Naive B cell (primary cell): ENCODE measurements at regions not wholly inside any gene's neighbourhood (a gene's known extent, or its start where the extent isn't known, plus 50 kb on each side); places are given as distances from the start of the nearest gene placed in this dataset.
A peak's percentile ranks its signal among the peaks of the same experiment; 100 is the strongest.
"Not testable (repeated sequence)": the region's sequence is repeated elsewhere in the genome, so short reads cannot be mapped to it uniquely, and the experiment has no call there.

Experiments used
- ATAC-seq, 2 donors: fragments of 150-1000 bp; cut with Tn5 transposase; 2 replicates each; pipeline ENCODE4 v1.10.0; 2021; ENCODE audit warnings: low read depth in 2 of 2, mild to moderate bottlenecking in 2 of 2, moderate library complexity in 2 of 2
- DNase-seq: peaks from one replicate; pipeline ENCODE4 v3.0.0; 2022
- H3K27ac Mint-ChIP-seq, 6 donors: one replicate each; pipeline ENCODE4 v1.8.0; 2020 to 2022; ENCODE audit warnings: mild to moderate bottlenecking in 6 of 6, mixed read lengths in 6 of 6, moderate library complexity in 5 of 6, inconsistent platforms in 2 of 6
- H3K27me3 Mint-ChIP-seq, 3 donors: one replicate each; pipeline ENCODE4 v1.8.0; 2021 to 2022; ENCODE audit warnings: mixed read lengths in 3 of 3, mild to moderate bottlenecking in 1 of 3
- H3K36me3 Mint-ChIP-seq, 2 donors: one replicate each; pipeline ENCODE4 v1.8.0; 2020 to 2022; ENCODE audit warnings: mixed read lengths in 2 of 2, inconsistent platforms in 1 of 2, mild to moderate bottlenecking in 1 of 2
- H3K4me1 Mint-ChIP-seq, 3 donors: one replicate each; pipeline ENCODE4 v1.8.0; 2020 to 2022; ENCODE audit warnings: mixed read lengths in 3 of 3, inconsistent platforms in 1 of 3, mild to moderate bottlenecking in 1 of 3, moderate library complexity in 1 of 3
- H3K4me3 Mint-ChIP-seq, 8 donors: one replicate each; pipeline ENCODE4 v1.8.0; 2020 to 2022; ENCODE audit warnings: mild to moderate bottlenecking in 8 of 8, mixed read lengths in 8 of 8, moderate library complexity in 8 of 8, inconsistent platforms in 2 of 8
- H3K9me3 Mint-ChIP-seq, 7 donors: one replicate each; pipeline ENCODE4 v1.8.0; 2020 to 2022; ENCODE audit warnings: mixed read lengths in 7 of 7, mild to moderate bottlenecking in 5 of 7, inconsistent platforms in 2 of 7, moderate library complexity in 1 of 7

DNA sequence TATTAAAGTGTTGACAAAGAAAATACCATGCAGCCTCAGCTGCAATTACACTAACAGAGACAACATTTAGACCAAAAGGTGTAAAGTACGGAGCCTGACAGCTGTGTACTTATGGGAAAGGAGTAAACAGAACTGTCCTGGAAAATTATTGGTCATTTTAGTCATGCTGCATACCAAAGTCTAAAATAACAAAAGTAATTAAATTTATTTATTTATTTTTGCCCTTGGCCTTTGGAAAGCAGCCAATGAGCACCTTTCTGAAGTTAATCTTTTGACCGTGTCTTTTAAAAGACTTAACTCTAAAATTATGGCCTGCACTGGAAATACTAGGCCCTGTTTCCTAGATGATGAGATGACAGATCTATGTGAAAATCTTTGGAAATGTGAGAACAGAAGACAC lies 597.6 kb downstream of the NXPH1 start:
- H3K27ac Mint-ChIP-seq = no peak overlapping the region
- H3K9me3 Mint-ChIP-seq = peaks cover 0 to 14% (median 7%) of the 10 kb centered on the region in 7 donors
- H3K27me3 Mint-ChIP-seq = no peaks in the 10 kb centered on the region
- ATAC-seq (no peak), DNase-seq (no peak)
- no peaks in the 10 kb centered on the region for H3K36me3 Mint-ChIP-seq
- no peak overlapping the region for H3K4me3 Mint-ChIP-seq
- H3K4me1 Mint-ChIP-seq = no peaks in the 10 kb centered on the region

- H3K4me1 Mint-ChIP-seq = no peaks in the 10 kb centered on the region
- ATAC-seq (no peak), DNase-seq (no peak)
- peaks cover 0 to 14% (median 7%) of the 10 kb centered on the region in 7 donors for H3K9me3 Mint-ChIP-seq
- H3K36me3 Mint-ChIP-seq = no peaks in the 10 kb centered on the region
- H3K27me3 Mint-ChIP-seq = no peaks in the 10 kb centered on the region
- H3K4me3 Mint-ChIP-seq = no peak overlapping the region
- no peak overlapping the region for H3K27ac Mint-ChIP-seq
Observed at GRCh38 chr7:9031386-9031785, 598.0 kb downstream of the NXPH1 start.

GRCh38 chr7:9036080-9036479 lies 602.7 kb downstream of the NXPH1 start:
- no peak overlapping the region for H3K4me3 Mint-ChIP-seq
- no peak overlapping the region for H3K27ac Mint-ChIP-seq
- DNase-seq = no peak
- no peaks in the 10 kb centered on the region for H3K27me3 Mint-ChIP-seq
- no peak for ATAC-seq
- H3K9me3 Mint-ChIP-seq = peaks cover 0 to 8% (median 3%) of the 10 kb centered on the region in 7 donors
- H3K36me3 Mint-ChIP-seq = no peaks in the 10 kb centered on the region
- no peaks in the 10 kb centered on the region for H3K4me1 Mint-ChIP-seq

DNA sequence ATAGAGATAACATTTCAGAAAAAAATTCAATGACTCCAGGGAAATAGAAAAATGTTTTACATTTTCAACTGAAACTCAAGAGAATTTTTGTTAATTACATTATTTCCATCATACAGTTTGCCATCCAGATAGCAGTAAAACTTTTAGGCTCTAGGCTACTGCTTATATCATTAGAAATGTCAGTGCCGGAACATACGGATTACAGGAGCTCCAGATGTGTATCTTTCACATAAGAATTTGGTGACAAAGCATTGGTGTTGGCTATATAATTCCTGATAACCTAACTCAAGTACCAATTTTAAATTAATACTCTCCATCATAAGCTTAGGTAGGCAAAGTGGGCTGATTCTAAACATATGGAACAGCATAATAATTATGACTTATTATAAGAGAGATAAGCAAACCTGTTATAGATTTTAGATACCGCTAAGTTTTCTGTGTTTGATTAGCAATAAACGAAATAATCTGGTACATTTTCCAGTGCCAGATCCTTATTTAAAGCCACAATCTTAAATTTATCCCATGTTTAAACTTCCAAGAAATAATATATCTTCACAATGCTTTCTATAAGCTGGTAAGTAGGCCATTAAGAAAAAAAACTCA lies 637.9 kb downstream of the NXPH1 start:
- H3K36me3 Mint-ChIP-seq = no peaks in the 10 kb centered on the region
- H3K27me3 Mint-ChIP-seq = no peaks in the 10 kb centered on the region
- H3K4me3 Mint-ChIP-seq = no peak overlapping the region
- peaks cover 5 to 21% (median 8%) of the 10 kb centered on the region in 7 donors for H3K9me3 Mint-ChIP-seq
- ATAC-seq (no peak), DNase-seq (no peak)
- H3K4me1 Mint-ChIP-seq = no peaks in the 10 kb centered on the region
- no peak overlapping the region for H3K27ac Mint-ChIP-seq

- peaks cover 0 to 10% (median 2%) of the 10 kb centered on the region in 7 donors for H3K9me3 Mint-ChIP-seq
- DNase-seq, H3K27ac Mint-ChIP-seq, ATAC-seq, H3K4me3 Mint-ChIP-seq, H3K4me1 Mint-ChIP-seq, H3K27me3 Mint-ChIP-seq, H3K36me3 Mint-ChIP-seq: not testable (repeated sequence)
Observed at GRCh38 chr7:9075774-9076173, 642.4 kb downstream of the NXPH1 start.

DNA sequence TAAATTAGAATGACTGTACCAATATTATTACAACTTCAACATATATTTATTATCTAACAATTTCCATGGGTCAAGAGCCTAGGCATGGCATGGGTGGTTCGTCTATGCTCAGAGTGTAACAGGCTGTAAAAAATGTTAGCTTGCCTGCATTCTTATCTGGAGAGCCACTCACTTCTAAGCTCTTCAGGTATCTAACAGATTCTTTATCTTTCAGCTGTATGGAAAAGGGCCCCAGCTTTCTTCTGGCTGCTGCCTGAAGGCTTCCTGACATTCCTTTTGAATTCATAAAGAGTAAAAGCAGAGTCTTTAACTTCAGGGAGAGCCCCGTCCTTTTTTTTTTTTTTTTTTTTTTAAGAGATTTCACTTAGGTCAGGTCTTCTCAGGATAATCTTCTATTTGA lies 648.8 kb downstream of the NXPH1 start:
- DNase-seq = no peak
- no peaks in the 10 kb centered on the region for H3K27me3 Mint-ChIP-seq
- no peaks in the 10 kb centered on the region for H3K36me3 Mint-ChIP-seq
- no peak overlapping the region for H3K27ac Mint-ChIP-seq
- no peak overlapping the region for H3K4me3 Mint-ChIP-seq
- no peaks in the 10 kb centered on the region for H3K4me1 Mint-ChIP-seq
- peaks cover 0 to 3% (median 0%) of the 10 kb centered on the region in 7 donors for H3K9me3 Mint-ChIP-seq
- no peak for ATAC-seq

DNA sequence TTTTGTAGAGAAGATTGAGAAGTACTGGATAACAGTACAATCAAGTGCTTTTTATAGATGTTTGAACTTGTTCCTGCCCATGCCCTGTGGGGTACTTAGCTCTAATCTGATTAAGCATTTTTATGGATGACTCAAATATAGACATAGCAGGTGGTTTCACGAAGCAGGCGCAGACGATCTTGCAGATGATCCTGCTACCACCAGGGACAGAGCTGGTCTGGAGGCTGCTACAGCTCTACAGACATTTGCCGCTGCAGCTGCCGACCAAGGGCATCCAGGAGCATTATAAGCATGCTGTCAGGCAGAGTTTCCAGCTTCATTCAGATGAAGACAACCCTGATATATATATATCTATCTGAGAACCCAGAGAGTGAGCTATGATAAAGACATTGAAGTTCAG lies 650.4 kb downstream of the NXPH1 start:
- H3K36me3 Mint-ChIP-seq = no peaks in the 10 kb centered on the region
- H3K9me3 Mint-ChIP-seq = peaks cover 0 to 2% (median 0%) of the 10 kb centered on the region in 7 donors
- no peak for ATAC-seq

GRCh38 chr7:9091282-9091681 lies 657.9 kb downstream of the NXPH1 start:
- H3K36me3 Mint-ChIP-seq = no peaks in the 10 kb centered on the region
- no peaks in the 10 kb centered on the region for H3K4me1 Mint-ChIP-seq
- H3K27me3 Mint-ChIP-seq = no peaks in the 10 kb centered on the region
- H3K4me3 Mint-ChIP-seq = no peak overlapping the region
- H3K9me3 Mint-ChIP-seq = peaks cover 0 to 8% (median 6%) of the 10 kb centered on the region in 7 donors
- peak overlapping the region in 1 of 6 donors; percentile 55 for H3K27ac Mint-ChIP-seq
- ATAC-seq (no peak), DNase-seq (no peak)

More for the DNA sequence above, 650.4 kb downstream of the NXPH1 start:
- Mint-ChIP-seq H3K4me3 (no peak overlapping the region), H3K4me1 (no peaks in the 10 kb centered on the region), H3K27ac (no peak overlapping the region), H3K27me3 (no peaks in the 10 kb centered on the region)
- DNase-seq = no peak

DNA sequence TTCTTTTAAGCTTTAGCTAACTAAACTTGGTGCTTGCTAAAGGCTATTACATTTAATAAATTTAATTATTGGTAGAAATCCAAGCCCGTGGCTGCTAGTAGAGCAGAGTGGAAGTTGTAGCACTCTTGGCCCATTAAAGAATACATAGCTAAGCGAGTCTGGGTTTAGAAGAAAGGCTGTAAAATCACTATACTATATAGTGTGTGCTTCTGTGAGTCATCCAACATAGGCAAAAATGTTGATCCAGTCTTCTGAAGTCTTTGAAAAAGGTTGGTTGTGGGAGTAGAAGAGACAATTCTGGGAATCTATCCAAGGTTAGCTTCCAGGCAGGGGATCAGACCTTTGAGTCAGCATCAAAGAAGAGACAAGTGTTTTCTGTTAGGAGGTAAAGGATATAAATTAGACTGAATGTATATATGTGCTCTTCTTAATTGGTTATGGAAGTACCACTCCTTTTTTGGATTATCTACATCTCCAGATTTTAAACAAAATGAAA lies 664.2 kb downstream of the NXPH1 start:
- ATAC-seq (no peak), DNase-seq (no peak)
- H3K27ac Mint-ChIP-seq = no peak overlapping the region
- peaks cover 3 to 11% (median 8%) of the 10 kb centered on the region in 7 donors for H3K9me3 Mint-ChIP-seq
- no peaks in the 10 kb centered on the region for H3K27me3 Mint-ChIP-seq
- no peak overlapping the region for H3K4me3 Mint-ChIP-seq
- no peaks in the 10 kb centered on the region for H3K4me1 Mint-ChIP-seq
- no peaks in the 10 kb centered on the region for H3K36me3 Mint-ChIP-seq

- H3K4me1 Mint-ChIP-seq = no peaks in the 10 kb centered on the region
- H3K27ac Mint-ChIP-seq = no peak overlapping the region
- DNase-seq (no peak), ATAC-seq (no peak)
- no peaks in the 10 kb centered on the region for H3K36me3 Mint-ChIP-seq
- H3K9me3 Mint-ChIP-seq = peaks cover 0 to 12% (median 4%) of the 10 kb centered on the region in 7 donors
- H3K4me3 Mint-ChIP-seq = no peak overlapping the region
- H3K27me3 Mint-ChIP-seq = no peaks in the 10 kb centered on the region
Observed at GRCh38 chr7:9100289-9100688, 666.9 kb downstream of the NXPH1 start.

GRCh38 chr7:9102846-9103245 lies 669.4 kb downstream of the NXPH1 start:
- Mint-ChIP-seq H3K4me3 (no peak overlapping the region), H3K27me3 (no peaks in the 10 kb centered on the region), H3K27ac (no peak overlapping the region), H3K36me3 (no peaks in the 10 kb centered on the region), H3K9me3 (peaks cover 0 to 8% (median 6%) of the 10 kb centered on the region in 7 donors), H3K4me1 (no peaks in the 10 kb centered on the region)
- ATAC-seq = no peak
- no peak for DNase-seq

GRCh38 chr7:9106747-9107146 lies 673.3 kb downstream of the NXPH1 start:
- peaks cover 0 to 5% of the 10 kb centered on the region in 2 donors for H3K36me3 Mint-ChIP-seq
- no peak overlapping the region for H3K4me3 Mint-ChIP-seq
- peaks cover 7 to 34% (median 10%) of the 10 kb centered on the region in 7 donors for H3K9me3 Mint-ChIP-seq
- no peaks in the 10 kb centered on the region for H3K4me1 Mint-ChIP-seq
- H3K27ac Mint-ChIP-seq = no peak overlapping the region
- ATAC-seq (no peak), DNase-seq (no peak)
- H3K27me3 Mint-ChIP-seq = no peaks in the 10 kb centered on the region

- DNase-seq (no peak), ATAC-seq (no peak)
- Mint-ChIP-seq H3K4me3 (no peak overlapping the region), H3K4me1 (no peaks in the 10 kb centered on the region), H3K36me3 (no peaks in the 10 kb centered on the region), H3K9me3 (peaks cover 0 to 6% (median 0%) of the 10 kb centered on the region in 7 donors), H3K27ac (no peak overlapping the region), H3K27me3 (no peaks in the 10 kb centered on the region)
Observed at GRCh38 chr7:9120331-9120730, 686.9 kb downstream of the NXPH1 start.

DNA sequence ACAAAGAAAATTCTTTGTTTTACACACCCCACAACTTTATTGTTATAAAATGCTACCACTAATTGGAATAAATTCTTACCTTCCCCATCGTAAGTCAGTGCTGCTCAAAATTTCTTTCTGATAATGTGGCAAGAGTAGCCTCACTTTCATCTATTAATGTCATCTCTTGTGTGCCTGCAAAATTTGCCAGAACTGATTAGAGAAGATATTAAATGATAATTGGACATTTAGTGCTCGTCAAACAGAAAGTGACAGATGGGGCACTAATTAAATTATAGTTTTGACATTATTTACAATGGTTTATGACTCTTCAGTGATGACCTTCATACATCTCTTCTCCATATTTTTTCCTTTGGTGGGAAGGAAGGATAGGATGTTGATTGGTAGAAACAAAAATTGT lies 690.9 kb downstream of the NXPH1 start:
- no peak overlapping the region for H3K4me3 Mint-ChIP-seq
- H3K4me1 Mint-ChIP-seq = no peaks in the 10 kb centered on the region
- no peaks in the 10 kb centered on the region for H3K27me3 Mint-ChIP-seq
- no peak for ATAC-seq
- DNase-seq = no peak
- no peaks in the 10 kb centered on the region for H3K36me3 Mint-ChIP-seq
- no peak overlapping the region for H3K27ac Mint-ChIP-seq
- peaks cover 0 to 5% (median 0%) of the 10 kb centered on the region in 7 donors for H3K9me3 Mint-ChIP-seq

- peaks cover 0 to 5% (median 0%) of the 10 kb centered on the region in 7 donors for H3K9me3 Mint-ChIP-seq
- ATAC-seq (no peak), DNase-seq (no peak)
- no peak overlapping the region for H3K4me3 Mint-ChIP-seq
- no peaks in the 10 kb centered on the region for H3K4me1 Mint-ChIP-seq
- no peaks in the 10 kb centered on the region for H3K36me3 Mint-ChIP-seq
- H3K27ac Mint-ChIP-seq = no peak overlapping the region
- no peaks in the 10 kb centered on the region for H3K27me3 Mint-ChIP-seq
Observed at GRCh38 chr7:9125246-9125645, 691.8 kb downstream of the NXPH1 start.
